ENCODE measurements at regions not wholly inside any gene's neighbourhood (a gene's known extent, or its start where the extent isn't known, plus 50 kb on each side); places are given as distances from the start of the nearest gene placed in this dataset.

GRCh38 chr3:74861211-74861610 lies 246.8 kb upstream of the CNTN3 start:
- no peaks in the 10 kb centered on the region for H3K27me3 ChIP-seq (replicated peaks; ENCODE audit: insufficient read depth, low read length)
- no peaks in the 10 kb centered on the region for H3F3A ChIP-seq (ENCODE audit: insufficient read depth, low read length)
- H3K9me2 ChIP-seq (replicated peaks; ENCODE audit: insufficient read depth, low read length), result no peaks in the 10 kb centered on the region
- no peaks in the 10 kb centered on the region for H4K20me1 ChIP-seq (ENCODE audit: insufficient read depth, low read length)
- no peaks in the 10 kb centered on the region for H3K79me2 ChIP-seq (ENCODE audit: low read length)
- no peaks in the 10 kb centered on the region for H3K4me1 ChIP-seq (ENCODE audit: low read length)
- no peaks in the 10 kb centered on the region for H3K9me3 ChIP-seq (replicated peaks; ENCODE audit: insufficient read depth, low read length)
- no peak for DNase-seq
- no peak for TF ChIP-seq EZH2 (optimal IDR thresholded peaks at IDR 0.05; ENCODE audit: low read depth, low read length)
- no peak for TF ChIP-seq CTCF (IDR thresholded peaks at IDR 0.05; ENCODE audit: low read length)
- TF ChIP-seq EZH2phosphoT487 (IDR thresholded peaks at IDR 0.05; ENCODE audit: low read length), result no peak
- no peak overlapping the region for H3K27ac ChIP-seq (ENCODE audit: low read length)
- no peak overlapping the region for H3K4me2 ChIP-seq (ENCODE audit: low read depth, low read length)
- H3K4me3 ChIP-seq (ENCODE audit: low read length), result no peak overlapping the region
- no peak overlapping the region for H2AFZ ChIP-seq (ENCODE audit: low read length)
- no peaks in the 10 kb centered on the region for H3K36me3 ChIP-seq (replicated peaks; ENCODE audit: insufficient read depth, low read length)
- no peak overlapping the region for H3K9ac ChIP-seq (ENCODE audit: low read length)

GRCh38 chr3:74858086-74858485 lies 243.6 kb upstream of the CNTN3 start:
- no peak for DNase-seq
- no peaks in the 10 kb centered on the region for H3F3A ChIP-seq (ENCODE audit: insufficient read depth, low read length)
- no peak overlapping the region for H2AFZ ChIP-seq (ENCODE audit: low read length)
- H3K27me3 ChIP-seq (replicated peaks; ENCODE audit: insufficient read depth, low read length), result no peaks in the 10 kb centered on the region
- no peak overlapping the region for H3K9ac ChIP-seq (ENCODE audit: low read length)
- TF ChIP-seq EZH2phosphoT487 (IDR thresholded peaks at IDR 0.05; ENCODE audit: low read length) (no peak), EZH2 (optimal IDR thresholded peaks at IDR 0.05; ENCODE audit: low read depth, low read length) (no peak), CTCF (IDR thresholded peaks at IDR 0.05; ENCODE audit: low read length) (no peak)
- H3K4me1 ChIP-seq (ENCODE audit: low read length), result no peaks in the 10 kb centered on the region
- H3K79me2 ChIP-seq (ENCODE audit: low read length), result no peaks in the 10 kb centered on the region
- H3K4me2 ChIP-seq (ENCODE audit: low read depth, low read length), result no peak overlapping the region
- H3K4me3 ChIP-seq (ENCODE audit: low read length), result no peak overlapping the region
- H3K9me3 ChIP-seq (replicated peaks; ENCODE audit: insufficient read depth, low read length), result no peaks in the 10 kb centered on the region
- no peak overlapping the region for H3K27ac ChIP-seq (ENCODE audit: low read length)
- no peaks in the 10 kb centered on the region for H3K9me2 ChIP-seq (replicated peaks; ENCODE audit: insufficient read depth, low read length)
- H4K20me1 ChIP-seq (ENCODE audit: insufficient read depth, low read length), result no peaks in the 10 kb centered on the region
- H3K36me3 ChIP-seq (replicated peaks; ENCODE audit: insufficient read depth, low read length), result no peaks in the 10 kb centered on the region

GRCh38 chr3:74850381-74850780 lies 235.9 kb upstream of the CNTN3 start:
- Histone ChIP-seq H3K27me3 (replicated peaks; ENCODE audit: insufficient read depth, low read length) (no peaks in the 10 kb centered on the region), H3K4me3 (ENCODE audit: low read length) (no peak overlapping the region), H3K27ac (ENCODE audit: low read length) (no peak overlapping the region), H3K79me2 (ENCODE audit: low read length) (no peaks in the 10 kb centered on the region), H3K9ac (ENCODE audit: low read length) (no peak overlapping the region), H2AFZ (ENCODE audit: low read length) (no peak overlapping the region), H3K4me1 (ENCODE audit: low read length) (no peaks in the 10 kb centered on the region), H3K36me3 (replicated peaks; ENCODE audit: insufficient read depth, low read length) (no peaks in the 10 kb centered on the region), H4K20me1 (ENCODE audit: insufficient read depth, low read length) (no peaks in the 10 kb centered on the region), H3K9me2 (replicated peaks; ENCODE audit: insufficient read depth, low read length) (no peaks in the 10 kb centered on the region), H3F3A (ENCODE audit: insufficient read depth, low read length) (no peaks in the 10 kb centered on the region), H3K4me2 (ENCODE audit: low read depth, low read length) (no peak overlapping the region), H3K9me3 (replicated peaks; ENCODE audit: insufficient read depth, low read length) (no peaks in the 10 kb centered on the region)
- TF ChIP-seq CTCF (IDR thresholded peaks at IDR 0.05; ENCODE audit: low read length) (no peak), EZH2 (optimal IDR thresholded peaks at IDR 0.05; ENCODE audit: low read depth, low read length) (no peak), EZH2phosphoT487 (IDR thresholded peaks at IDR 0.05; ENCODE audit: low read length) (no peak)
- DNase-seq, result no peak

Measured in MM.1S (cell line).